T1000 (cell line): ENCODE measurements at regions not wholly inside any gene's neighbourhood (a gene's known extent, or its start where the extent isn't known, plus 50 kb on each side); places are given as distances from the start of the nearest gene placed in this dataset.

Experiments
- DNase-seq: peaks from one replicate; lab custom pipeline; 2025; ENCODE audit warnings: mixed read lengths; lab: John Stamatoyannopoulos, UW

GRCh38 chr2:8472545-8473323 lies 209.1 kb upstream of the ID2 start:
- DNase-seq, result no peak

- DNase-seq, result no peak
These were observed 206.4 kb upstream of the ID2 start for GRCh38 chr2:8475349-8476031.

- no peak for DNase-seq
These were observed 204.0 kb upstream of the ID2 start for GRCh38 chr2:8477552-8478470.

GRCh38 chr2:8478471-8478793 lies 203.4 kb upstream of the ID2 start:
- no peak for DNase-seq

- no peak for DNase-seq
These were observed 202.6 kb upstream of the ID2 start for GRCh38 chr2:8479298-8479697.

- DNase-seq, result no peak
These were observed 200.9 kb upstream of the ID2 start for GRCh38 chr2:8480915-8481314.

GRCh38 chr2:8481463-8482009 lies 200.3 kb upstream of the ID2 start:
- no peak for DNase-seq

GRCh38 chr2:8482432-8482831 lies 199.4 kb upstream of the ID2 start:
- no peak for DNase-seq

GRCh38 chr2:8484502-8485283 lies 197.2 kb upstream of the ID2 start:
- no peak for DNase-seq

GRCh38 chr2:8485736-8486135 lies 196.1 kb upstream of the ID2 start:
- no peak for DNase-seq

GRCh38 chr2:8486141-8486540 lies 195.7 kb upstream of the ID2 start:
- DNase-seq, result no peak

- no peak for DNase-seq
These were observed 194.4 kb upstream of the ID2 start for GRCh38 chr2:8487461-8487932.

- no peak for DNase-seq
These were observed 193.7 kb upstream of the ID2 start for GRCh38 chr2:8488001-8488738.

- no peak for DNase-seq
These were observed 192.6 kb upstream of the ID2 start for GRCh38 chr2:8489221-8489620.

- no peak for DNase-seq
These were observed 192.1 kb upstream of the ID2 start for GRCh38 chr2:8489751-8490150.

GRCh38 chr2:8490166-8490721 lies 191.6 kb upstream of the ID2 start:
- no peak for DNase-seq

- DNase-seq, result no peak
These were observed 190.4 kb upstream of the ID2 start for GRCh38 chr2:8491296-8492027.

- DNase-seq, result no peak
These were observed 187.7 kb upstream of the ID2 start for GRCh38 chr2:8494151-8494550.

GRCh38 chr2:8494589-8494988 lies 187.3 kb upstream of the ID2 start:
- no peak for DNase-seq
